ENCODE measurements at regions not wholly inside any gene's neighbourhood (a gene's known extent, or its start where the extent isn't known, plus 50 kb on each side); places are given as distances from the start of the nearest gene placed in this dataset.
"Not testable (repeated sequence)": the region's sequence is repeated elsewhere in the genome, so short reads cannot be mapped to it uniquely, and the experiment has no call there.

GRCh38 chr1:29635501-29636263 is 399.4 kb downstream of the PTPRU start:
- no peak for DNase-seq (ENCODE audit: low read depth, low spot score)

DNA sequence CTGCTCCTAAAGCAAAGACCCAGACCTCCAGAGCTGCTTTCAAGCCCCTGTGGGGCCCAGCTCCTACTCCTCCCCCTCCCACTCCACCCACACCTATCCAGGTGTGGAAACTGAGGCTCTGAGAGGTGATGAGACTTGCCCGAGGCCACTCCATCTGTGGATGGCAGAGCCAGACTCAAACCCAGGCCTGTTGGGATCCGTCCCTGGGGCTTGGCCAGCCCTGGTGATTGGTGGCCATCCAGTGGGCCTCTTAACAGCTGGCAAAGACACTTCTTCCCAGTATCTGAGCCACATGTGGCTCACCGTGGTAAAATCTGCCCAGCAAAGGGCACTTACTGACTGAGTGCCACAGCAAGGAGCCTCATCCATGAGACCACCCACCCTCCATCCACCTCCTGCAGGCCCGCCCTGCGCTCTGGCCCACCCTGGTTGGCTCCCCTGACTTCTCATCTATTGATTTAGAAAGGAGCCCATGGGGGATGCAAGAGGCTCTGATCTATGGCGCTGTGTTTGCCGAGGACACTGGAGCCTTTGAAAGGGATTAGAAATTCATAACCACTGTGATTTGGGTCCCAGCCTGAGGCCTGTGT is 398.5 kb downstream of the PTPRU start:
- DNase-seq (ENCODE audit: low read depth, low spot score): no peak

DNA sequence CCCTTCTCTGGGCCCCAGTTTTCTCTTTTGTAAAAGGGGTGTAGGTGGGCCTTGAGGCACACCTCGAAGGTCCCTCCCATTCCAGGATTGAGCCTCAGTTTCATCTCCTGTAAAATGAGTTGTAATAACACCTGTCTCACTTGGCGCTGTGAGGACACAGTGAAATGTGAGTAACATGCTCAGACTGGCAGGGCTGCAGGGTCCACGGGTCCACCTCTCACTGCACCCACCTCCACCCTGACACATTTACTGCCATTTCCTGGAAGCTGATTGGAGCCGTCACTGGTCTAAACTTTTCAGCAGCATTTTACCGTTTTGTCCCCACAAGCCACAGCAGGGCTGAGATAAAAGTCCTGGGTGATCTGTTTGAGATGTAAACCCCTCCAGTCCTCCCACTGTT is 398.0 kb downstream of the PTPRU start:
- no peak for DNase-seq (ENCODE audit: low read depth, low spot score)

- no peak for DNase-seq (ENCODE audit: low read depth, low spot score)
These were observed 397.4 kb downstream of the PTPRU start for GRCh38 chr1:29633771-29634170.

DNA sequence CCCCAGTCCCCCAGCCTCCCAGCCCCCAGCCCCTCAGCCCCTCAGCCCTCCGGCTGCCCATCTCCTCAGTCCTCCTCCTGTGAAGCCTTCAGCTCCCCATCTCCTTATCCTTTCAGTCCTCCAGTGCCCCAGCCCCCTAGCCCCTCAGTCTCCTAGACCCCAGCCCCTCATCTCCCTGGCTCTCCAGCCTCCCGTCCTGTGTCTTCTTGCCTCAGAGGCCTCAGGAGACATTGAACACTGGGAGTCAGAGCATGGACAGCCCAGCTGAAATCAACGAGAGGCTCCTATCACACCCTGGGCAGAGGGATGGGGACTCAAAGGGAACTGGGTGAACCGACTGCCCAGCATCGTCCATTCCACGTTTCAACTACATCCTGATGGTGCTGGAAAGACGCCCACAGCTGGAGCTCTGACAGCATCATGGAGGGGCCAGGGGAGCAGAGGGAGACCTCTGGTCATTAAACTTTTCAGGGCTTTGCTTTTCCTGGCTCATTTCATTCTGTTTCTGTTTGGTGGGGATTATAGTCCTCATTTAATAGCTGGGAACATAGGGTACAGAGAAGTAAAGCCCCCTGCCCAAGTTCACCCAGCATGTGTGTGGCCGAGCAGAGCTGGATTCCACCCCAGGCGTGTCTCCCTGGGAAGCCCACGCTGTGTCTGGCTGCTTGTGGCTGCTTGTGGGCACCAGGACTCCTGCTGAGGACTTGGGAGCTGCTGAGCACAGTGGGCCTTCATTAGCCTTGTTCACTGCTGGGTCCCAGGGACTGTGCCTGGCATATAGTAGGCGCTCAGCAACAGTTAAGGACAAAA is 396.7 kb downstream of the PTPRU start:
- no peak for DNase-seq (ENCODE audit: low read depth, low spot score)

DNA sequence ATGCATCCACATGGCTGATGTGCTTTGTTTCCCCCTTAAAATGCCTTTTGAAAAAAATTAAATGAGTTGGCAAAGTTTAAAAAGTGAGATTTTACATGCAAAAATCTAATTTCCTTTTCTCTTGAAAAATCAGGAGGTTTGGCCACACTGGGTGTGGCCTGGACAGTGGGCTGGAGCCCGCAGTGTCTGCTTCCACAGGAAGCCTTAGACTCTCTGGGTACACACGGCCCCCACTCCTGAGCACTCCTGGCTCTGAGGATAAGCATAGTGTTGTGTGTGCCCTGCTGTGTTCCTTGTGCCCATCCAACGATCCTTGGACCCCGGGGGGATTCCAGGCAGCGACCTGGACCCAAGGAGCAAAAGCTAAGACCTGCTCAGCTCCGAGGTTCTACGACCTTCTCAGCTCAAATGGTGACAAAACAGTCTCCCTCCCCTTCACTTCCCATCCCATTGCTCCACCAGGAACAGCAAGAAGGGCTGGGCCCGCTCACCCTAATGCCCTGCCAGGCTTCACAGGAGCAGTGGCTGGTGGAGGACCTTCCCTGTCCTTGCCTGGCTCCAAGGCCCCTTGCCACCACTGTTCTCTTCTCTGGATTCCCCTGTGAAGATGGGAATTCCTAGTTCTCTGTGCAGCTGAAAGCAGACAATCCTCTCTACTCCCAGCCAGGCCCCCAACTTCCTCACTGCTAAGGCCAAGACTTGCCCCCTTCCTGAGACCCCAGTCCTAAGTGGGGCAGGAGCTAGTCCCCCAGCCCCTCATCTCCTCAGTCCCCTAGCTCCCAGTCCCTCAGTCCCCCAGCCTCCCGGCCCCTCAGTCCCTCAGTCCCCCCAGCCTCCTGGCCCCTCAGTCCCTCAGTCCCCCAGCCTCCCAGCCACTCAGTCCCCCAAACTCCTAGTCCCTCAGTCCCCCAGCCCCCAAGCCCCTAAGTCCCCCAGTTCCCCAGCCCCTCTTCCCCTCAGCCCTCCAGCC is 395.8 kb downstream of the PTPRU start:
- no peak for DNase-seq (ENCODE audit: low read depth, low spot score)

- no peak for DNase-seq (ENCODE audit: low read depth, low spot score)
These were observed 395.0 kb downstream of the PTPRU start for GRCh38 chr1:29631361-29631760.

DNA sequence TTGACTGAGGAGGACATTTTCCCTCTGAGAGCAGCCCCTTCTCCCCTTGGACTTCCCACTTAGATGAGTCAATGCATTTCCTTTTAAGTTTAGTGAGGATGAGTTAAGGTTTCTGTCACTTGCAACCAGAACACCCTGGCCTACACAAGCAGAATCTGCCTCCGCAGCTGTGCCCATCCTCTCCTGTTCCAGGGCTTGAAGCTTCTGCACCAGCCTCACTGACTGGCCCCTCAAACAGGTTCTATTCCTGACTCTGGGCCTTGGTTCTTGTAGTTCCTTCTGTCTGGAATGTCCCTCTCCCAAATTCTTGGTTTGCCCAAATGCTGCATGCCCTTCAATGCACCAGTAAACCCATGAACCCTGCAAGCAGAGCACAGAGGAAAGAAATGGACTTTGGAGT is 394.4 kb downstream of the PTPRU start:
- DNase-seq (ENCODE audit: low read depth, low spot score): no peak

DNA sequence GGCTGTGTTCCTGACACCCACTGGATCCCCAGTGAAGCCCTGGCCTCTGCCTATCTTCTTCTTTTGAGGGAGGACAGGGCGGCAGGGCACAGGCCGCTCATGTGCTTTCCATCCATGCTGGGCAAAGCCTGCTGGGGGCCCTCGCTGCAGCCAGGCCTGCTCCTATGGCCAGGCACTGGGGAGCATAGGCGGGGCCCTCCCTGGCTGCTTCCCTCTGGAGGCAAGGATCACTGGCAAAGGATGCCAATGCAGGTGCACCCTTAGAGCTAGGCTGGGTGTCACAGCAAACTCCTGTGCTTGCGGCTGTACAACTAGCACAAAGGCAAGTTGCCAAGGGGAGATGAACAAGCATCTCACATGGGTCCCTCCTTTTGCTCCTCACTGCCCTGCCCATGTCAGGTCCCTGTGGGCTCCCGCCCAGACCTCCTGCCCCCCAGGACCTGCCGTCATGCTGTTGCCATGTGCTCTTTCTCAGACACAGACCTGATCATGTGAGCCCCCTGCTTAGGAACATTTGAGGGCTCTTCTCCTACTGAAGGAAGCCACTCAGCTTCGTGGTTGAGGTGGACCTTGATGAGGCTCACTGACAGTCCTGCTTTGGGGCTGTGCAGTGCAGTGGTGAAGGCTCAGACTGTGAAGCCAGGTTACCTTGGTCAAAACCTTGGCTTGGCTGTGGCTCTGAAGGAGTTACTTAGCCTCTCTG is 393.6 kb downstream of the PTPRU start:
- DNase-seq (ENCODE audit: low read depth, low spot score): no peak

DNA sequence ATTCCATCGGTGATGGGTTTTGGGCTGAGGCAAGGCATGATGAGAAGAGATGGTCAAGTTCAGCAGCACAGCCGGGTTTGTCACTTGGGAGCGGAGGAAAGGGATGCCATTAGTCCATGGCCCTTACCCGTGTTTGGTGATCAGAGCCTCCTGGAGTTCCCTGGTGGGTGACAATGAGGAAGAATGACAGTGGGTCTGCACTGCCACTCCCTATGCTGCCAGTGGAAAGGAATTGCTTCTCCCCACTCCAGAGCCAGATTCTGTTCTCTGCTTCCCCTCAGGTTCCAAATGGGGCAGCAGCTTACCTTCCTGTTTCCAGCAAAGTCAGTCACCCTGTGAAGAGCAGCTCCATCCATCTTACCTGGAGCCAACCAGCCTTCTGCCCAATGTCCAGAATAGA is 393.1 kb downstream of the PTPRU start:
- no peak for DNase-seq (ENCODE audit: low read depth, low spot score)

DNA sequence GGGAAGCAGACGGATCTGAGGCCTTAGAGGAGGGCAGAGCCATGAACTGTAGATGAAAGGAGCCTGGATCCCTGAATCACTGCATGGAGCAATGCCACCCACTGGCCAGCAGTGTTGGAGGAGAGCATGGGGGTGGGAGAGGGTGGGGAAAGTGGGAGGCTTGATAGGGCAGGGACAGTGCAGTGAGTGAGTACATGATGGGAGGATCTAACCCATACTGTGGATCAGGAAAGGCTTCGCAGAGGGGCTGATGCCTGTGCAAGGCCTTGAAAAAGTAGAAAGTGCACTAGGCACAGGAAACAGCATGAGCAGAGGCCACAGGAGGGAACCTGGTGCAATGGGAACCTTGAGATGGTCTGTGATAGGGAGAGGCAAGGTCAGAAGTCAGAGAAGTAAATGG is 391.9 kb downstream of the PTPRU start:
- DNase-seq (ENCODE audit: low read depth, low spot score): no peak

DNA sequence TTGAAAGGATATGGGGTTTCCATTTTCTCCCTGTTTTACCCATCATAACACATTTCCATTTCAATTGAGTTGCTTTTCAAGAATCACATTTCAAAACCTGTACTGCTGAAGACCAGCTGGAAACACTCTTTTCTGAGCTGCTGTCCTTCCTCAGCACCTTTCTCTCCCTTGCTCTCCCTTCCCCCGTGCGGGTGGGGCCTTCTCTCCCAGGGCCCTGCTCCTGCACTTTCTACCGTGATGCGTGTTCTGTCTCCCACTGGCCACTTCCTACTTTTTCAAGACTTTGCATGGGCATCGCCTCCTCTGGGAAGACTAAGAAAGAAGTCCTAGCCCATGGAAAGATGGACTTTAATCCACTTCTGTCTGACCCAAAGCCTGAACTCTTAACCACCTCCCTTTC is 390.4 kb downstream of the PTPRU start:
- no peak for DNase-seq (ENCODE audit: low read depth, low spot score)

DNA sequence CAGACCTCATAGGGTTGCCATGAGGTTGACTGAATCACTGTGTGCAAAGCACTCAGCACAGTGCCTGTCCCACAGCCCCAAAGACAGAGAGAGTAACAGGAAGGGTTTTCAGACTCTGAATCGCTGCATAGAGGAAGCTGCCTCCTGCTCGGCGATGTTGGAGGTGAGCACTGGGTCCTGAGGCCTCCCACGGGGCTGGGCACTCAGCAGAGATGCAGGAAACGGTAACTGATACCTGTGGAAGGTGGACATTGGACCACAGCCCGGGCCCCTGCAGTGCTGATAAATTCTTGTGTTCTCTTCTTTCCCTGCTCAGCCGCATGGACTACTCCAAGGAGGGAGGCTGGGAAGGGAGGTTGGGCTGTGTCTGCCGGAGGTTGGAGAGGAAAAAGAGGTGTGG is 389.7 kb downstream of the PTPRU start:
- no peak for DNase-seq (ENCODE audit: low read depth, low spot score)

- DNase-seq (ENCODE audit: low read depth, low spot score): no peak
These were observed 388.7 kb downstream of the PTPRU start for GRCh38 chr1:29625084-29625420.

GRCh38 chr1:29624320-29625083 is 388.2 kb downstream of the PTPRU start:
- DNase-seq (ENCODE audit: low read depth, low spot score): no peak

GRCh38 chr1:29623501-29623900 is 387.2 kb downstream of the PTPRU start:
- no peak for DNase-seq (ENCODE audit: low read depth, low spot score)

GRCh38 chr1:29621826-29622435 is 385.6 kb downstream of the PTPRU start:
- DNase-seq (ENCODE audit: low read depth, low spot score): no peak

DNA sequence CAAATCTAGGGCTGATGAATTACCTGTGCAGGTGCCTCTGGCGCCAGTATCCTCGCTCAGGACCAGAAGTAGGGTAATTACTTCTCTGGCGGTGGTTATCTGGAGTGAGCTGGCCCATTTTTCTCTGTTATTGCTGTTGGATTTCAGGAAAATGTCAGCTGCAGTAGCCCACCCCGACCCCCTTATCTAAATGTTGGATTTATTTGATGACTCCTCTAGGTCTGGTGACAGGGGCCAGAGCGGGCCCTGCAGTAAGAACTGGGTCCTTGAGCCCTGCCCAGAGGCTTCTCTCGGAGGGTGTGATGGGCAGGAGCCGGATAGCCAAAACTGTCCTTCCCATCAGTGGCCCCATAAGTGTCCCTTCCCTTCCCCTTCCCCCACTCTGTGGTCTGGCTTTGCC is 384.3 kb downstream of the PTPRU start:
- no peak for DNase-seq (ENCODE audit: low read depth, low spot score)

GRCh38 chr1:29607236-29607635 is 370.9 kb downstream of the PTPRU start:
- DNase-seq (ENCODE audit: low read depth, low spot score): no peak

- not testable (repeated sequence) for DNase-seq (ENCODE audit: low read depth, low spot score)
These were observed 368.5 kb downstream of the PTPRU start for GRCh38 chr1:29604796-29605195.

Measured in iPS DF 19.7 (cell line).